Fibroblast of mammary gland (primary cell): ENCODE measurements at regions not wholly inside any gene's neighbourhood (a gene's known extent, or its start where the extent isn't known, plus 50 kb on each side); places are given as distances from the start of the nearest gene placed in this dataset.

ENCODE experiments used
- DNase-seq: peaks from one replicate; pipeline ENCODE4 v3.0.0-alpha.2; 2010; ENCODE audit warnings: low read depth
- H3K4me3 ChIP-seq: 2 replicates; pipeline ENCODE4 v1.5.1; 2011; ENCODE audit warnings: low read depth, mild to moderate bottlenecking, low read length, moderate library complexity; ENCODE audit not compliant: control insufficient read depth
- TF ChIP-seq, protein P1 (sequence below): conservative IDR thresholded peaks from 2 replicates; pipeline ENCODE4 v1.5.1; 2011; ENCODE audit warnings: low read depth, low read length, inconsistent platforms; ENCODE audit not compliant: control insufficient read depth, insufficient read depth

- DNase-seq, result no peak
- TF ChIP-seq, protein P1, sequence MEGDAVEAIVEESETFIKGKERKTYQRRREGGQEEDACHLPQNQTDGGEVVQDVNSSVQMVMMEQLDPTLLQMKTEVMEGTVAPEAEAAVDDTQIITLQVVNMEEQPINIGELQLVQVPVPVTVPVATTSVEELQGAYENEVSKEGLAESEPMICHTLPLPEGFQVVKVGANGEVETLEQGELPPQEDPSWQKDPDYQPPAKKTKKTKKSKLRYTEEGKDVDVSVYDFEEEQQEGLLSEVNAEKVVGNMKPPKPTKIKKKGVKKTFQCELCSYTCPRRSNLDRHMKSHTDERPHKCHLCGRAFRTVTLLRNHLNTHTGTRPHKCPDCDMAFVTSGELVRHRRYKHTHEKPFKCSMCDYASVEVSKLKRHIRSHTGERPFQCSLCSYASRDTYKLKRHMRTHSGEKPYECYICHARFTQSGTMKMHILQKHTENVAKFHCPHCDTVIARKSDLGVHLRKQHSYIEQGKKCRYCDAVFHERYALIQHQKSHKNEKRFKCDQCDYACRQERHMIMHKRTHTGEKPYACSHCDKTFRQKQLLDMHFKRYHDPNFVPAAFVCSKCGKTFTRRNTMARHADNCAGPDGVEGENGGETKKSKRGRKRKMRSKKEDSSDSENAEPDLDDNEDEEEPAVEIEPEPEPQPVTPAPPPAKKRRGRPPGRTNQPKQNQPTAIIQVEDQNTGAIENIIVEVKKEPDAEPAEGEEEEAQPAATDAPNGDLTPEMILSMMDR, result no peak
These were observed 56.5 kb upstream of the IGLL5 start for GRCh38 chr22:22830957-22831688.

DNA sequence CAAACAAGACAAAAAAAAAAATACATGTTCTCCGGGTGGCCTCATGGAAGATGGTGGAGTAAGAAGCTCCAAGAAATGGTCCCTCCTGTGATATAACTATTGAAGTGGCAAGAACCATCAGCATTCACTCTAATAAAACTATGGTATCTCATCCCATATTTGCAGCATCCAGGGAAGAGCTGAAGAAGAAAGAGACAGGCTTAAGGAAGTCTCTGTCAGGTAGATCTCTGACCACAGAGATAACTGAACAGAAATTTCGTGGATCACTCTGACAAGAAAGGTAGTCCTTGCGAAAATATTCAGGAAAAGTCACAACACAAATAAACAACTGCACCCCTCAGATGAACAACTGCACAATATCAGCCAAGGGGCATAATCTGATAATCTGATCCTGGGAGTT is 54.6 kb upstream of the IGLL5 start:
- TF ChIP-seq, protein P1, result no peak
- H3K4me3 ChIP-seq, result no peak overlapping the region
- DNase-seq, result no peak

More at GRCh38 chr22:22830957-22831688, 56.5 kb upstream of the IGLL5 start:
- H3K4me3 ChIP-seq, result no peak overlapping the region

DNA sequence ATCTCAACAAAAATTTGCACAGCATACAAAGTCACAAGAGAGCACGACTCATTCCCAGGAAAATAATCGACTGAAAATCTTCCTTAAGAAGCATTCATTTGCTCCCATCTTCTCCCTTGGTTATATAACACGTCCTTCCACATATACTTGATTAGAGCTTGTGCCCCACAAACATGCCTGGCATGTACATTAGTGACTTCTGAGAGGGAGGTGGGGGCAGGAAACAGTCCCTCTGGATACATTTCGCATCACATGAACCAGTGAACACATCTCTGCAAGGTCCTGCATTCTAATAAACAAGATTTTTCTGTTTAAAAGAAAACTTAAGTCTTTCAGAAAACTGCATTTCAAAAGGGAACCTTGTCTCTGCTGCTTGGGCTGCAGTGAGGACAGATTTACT is 54.1 kb upstream of the IGLL5 start:
- no peak overlapping the region for H3K4me3 ChIP-seq
- no peak for DNase-seq
- TF ChIP-seq, protein P1, result no peak

- H3K4me3 ChIP-seq, result no peak overlapping the region
- no peak for DNase-seq
- TF ChIP-seq, protein P1, result no peak
These were observed 53.4 kb upstream of the IGLL5 start for GRCh38 chr22:22834204-22834603.

GRCh38 chr22:22834783-22835182 is 52.8 kb upstream of the IGLL5 start:
- TF ChIP-seq, protein P1, result no peak
- H3K4me3 ChIP-seq, result no peak overlapping the region
- no peak for DNase-seq

DNA sequence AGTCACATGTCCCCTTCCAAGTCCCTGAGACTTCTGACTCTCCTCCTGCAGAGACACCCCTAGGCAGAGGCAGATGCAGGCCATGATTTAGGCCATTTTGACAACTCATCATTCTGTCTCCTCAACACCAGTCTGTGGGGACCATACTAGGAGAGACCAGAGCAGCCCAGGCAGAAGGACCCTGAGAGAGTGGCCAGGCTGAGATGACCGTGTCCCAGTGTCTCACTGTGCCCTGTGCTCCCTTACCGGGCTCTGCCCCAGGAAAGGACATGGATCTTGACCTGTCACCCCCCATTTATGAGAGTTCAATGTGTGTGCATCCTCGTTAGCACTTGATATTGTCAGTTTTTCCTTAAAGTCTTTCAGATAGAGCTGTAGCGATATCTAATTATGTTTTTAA is 52.4 kb upstream of the IGLL5 start:
- DNase-seq, result no peak
- TF ChIP-seq, protein P1, result no peak
- H3K4me3 ChIP-seq, result no peak overlapping the region
